ENCODE measurements at regions not wholly inside any gene's neighbourhood (a gene's known extent, or its start where the extent isn't known, plus 50 kb on each side); places are given as distances from the start of the nearest gene placed in this dataset.

GRCh38 chr6:67952121-67952520 lies 683.0 kb upstream of the ADGRB3 start:
- TF ChIP-seq EGR1 (IDR thresholded peaks at IDR 0.05) = no peak
- TF ChIP-seq CREB1 (IDR thresholded peaks at IDR 0.05; ENCODE audit: low read depth) = no peak
- TF ChIP-seq EP300 (IDR thresholded peaks at IDR 0.05; ENCODE audit: borderline replicate concordance) = no peak
- TF ChIP-seq FOXM1 (IDR thresholded peaks at IDR 0.05; ENCODE audit: borderline replicate concordance, low read depth) = no peak
- no peak for TF ChIP-seq YY1 (IDR thresholded peaks at IDR 0.05; ENCODE audit: low read depth)
- no peak for TF ChIP-seq TEAD4 (IDR thresholded peaks at IDR 0.05)
- no peak for TF ChIP-seq ZBTB7A (IDR thresholded peaks at IDR 0.05; ENCODE audit: low read depth)
- TF ChIP-seq TCF12 (IDR thresholded peaks at IDR 0.05; ENCODE audit: low read depth) = no peak
- no peak for TF ChIP-seq REST (IDR thresholded peaks at IDR 0.05; ENCODE audit: low read depth)
- TF ChIP-seq USF1 (IDR thresholded peaks at IDR 0.05) = no peak
- TF ChIP-seq NFIC (IDR thresholded peaks at IDR 0.05) = no peak
- TF ChIP-seq RAD21 (IDR thresholded peaks at IDR 0.05; ENCODE audit: low read depth) = no peak
- no peak for TF ChIP-seq CEBPB (IDR thresholded peaks at IDR 0.05)
- no peak for TF ChIP-seq MAX (IDR thresholded peaks at IDR 0.05)
- no peak for TF ChIP-seq TAF1 (IDR thresholded peaks at IDR 0.05; ENCODE audit: low read depth)

- TF ChIP-seq RAD21 (IDR thresholded peaks at IDR 0.05; ENCODE audit: low read depth) = no peak
- no peak for TF ChIP-seq TCF12 (IDR thresholded peaks at IDR 0.05; ENCODE audit: low read depth)
- no peak for TF ChIP-seq REST (IDR thresholded peaks at IDR 0.05; ENCODE audit: low read depth)
These were observed 699.1 kb upstream of the ADGRB3 start for GRCh38 chr6:67935976-67936477.

GRCh38 chr6:67933278-67933677 lies 701.8 kb upstream of the ADGRB3 start:
- no peak for TF ChIP-seq TEAD4 (IDR thresholded peaks at IDR 0.05)
- TF ChIP-seq TCF12 (IDR thresholded peaks at IDR 0.05; ENCODE audit: low read depth) = no peak
- TF ChIP-seq CREB1 (IDR thresholded peaks at IDR 0.05; ENCODE audit: low read depth) = no peak
- TF ChIP-seq YY1 (IDR thresholded peaks at IDR 0.05; ENCODE audit: low read depth) = no peak
- no peak for TF ChIP-seq MAX (IDR thresholded peaks at IDR 0.05)
- no peak for TF ChIP-seq TAF1 (IDR thresholded peaks at IDR 0.05; ENCODE audit: low read depth)
- no peak for TF ChIP-seq ZBTB7A (IDR thresholded peaks at IDR 0.05; ENCODE audit: low read depth)
- TF ChIP-seq EP300 (IDR thresholded peaks at IDR 0.05; ENCODE audit: borderline replicate concordance) = no peak
- TF ChIP-seq NFIC (IDR thresholded peaks at IDR 0.05) = no peak
- TF ChIP-seq USF1 (IDR thresholded peaks at IDR 0.05) = no peak
- no peak for TF ChIP-seq RAD21 (IDR thresholded peaks at IDR 0.05; ENCODE audit: low read depth)
- no peak for TF ChIP-seq REST (IDR thresholded peaks at IDR 0.05; ENCODE audit: low read depth)
- TF ChIP-seq EGR1 (IDR thresholded peaks at IDR 0.05) = no peak
- no peak for TF ChIP-seq CEBPB (IDR thresholded peaks at IDR 0.05)
- no peak for TF ChIP-seq FOXM1 (IDR thresholded peaks at IDR 0.05; ENCODE audit: borderline replicate concordance, low read depth)

- TF ChIP-seq CEBPB (IDR thresholded peaks at IDR 0.05) (no peak), TEAD4 (IDR thresholded peaks at IDR 0.05) (no peak), FOXM1 (IDR thresholded peaks at IDR 0.05; ENCODE audit: borderline replicate concordance, low read depth) (no peak), EGR1 (IDR thresholded peaks at IDR 0.05) (no peak), TCF12 (IDR thresholded peaks at IDR 0.05; ENCODE audit: low read depth) (no peak), REST (IDR thresholded peaks at IDR 0.05; ENCODE audit: low read depth) (no peak), NFIC (IDR thresholded peaks at IDR 0.05) (no peak), CREB1 (IDR thresholded peaks at IDR 0.05; ENCODE audit: low read depth) (no peak), RAD21 (IDR thresholded peaks at IDR 0.05; ENCODE audit: low read depth) (no peak), USF1 (IDR thresholded peaks at IDR 0.05) (no peak)
These were observed 718.7 kb upstream of the ADGRB3 start for GRCh38 chr6:67916399-67916798.
